ENCODE measurements at regions not wholly inside any gene's neighbourhood (a gene's known extent, or its start where the extent isn't known, plus 50 kb on each side); places are given as distances from the start of the nearest gene placed in this dataset.

- TF ChIP-seq, protein P1, sequence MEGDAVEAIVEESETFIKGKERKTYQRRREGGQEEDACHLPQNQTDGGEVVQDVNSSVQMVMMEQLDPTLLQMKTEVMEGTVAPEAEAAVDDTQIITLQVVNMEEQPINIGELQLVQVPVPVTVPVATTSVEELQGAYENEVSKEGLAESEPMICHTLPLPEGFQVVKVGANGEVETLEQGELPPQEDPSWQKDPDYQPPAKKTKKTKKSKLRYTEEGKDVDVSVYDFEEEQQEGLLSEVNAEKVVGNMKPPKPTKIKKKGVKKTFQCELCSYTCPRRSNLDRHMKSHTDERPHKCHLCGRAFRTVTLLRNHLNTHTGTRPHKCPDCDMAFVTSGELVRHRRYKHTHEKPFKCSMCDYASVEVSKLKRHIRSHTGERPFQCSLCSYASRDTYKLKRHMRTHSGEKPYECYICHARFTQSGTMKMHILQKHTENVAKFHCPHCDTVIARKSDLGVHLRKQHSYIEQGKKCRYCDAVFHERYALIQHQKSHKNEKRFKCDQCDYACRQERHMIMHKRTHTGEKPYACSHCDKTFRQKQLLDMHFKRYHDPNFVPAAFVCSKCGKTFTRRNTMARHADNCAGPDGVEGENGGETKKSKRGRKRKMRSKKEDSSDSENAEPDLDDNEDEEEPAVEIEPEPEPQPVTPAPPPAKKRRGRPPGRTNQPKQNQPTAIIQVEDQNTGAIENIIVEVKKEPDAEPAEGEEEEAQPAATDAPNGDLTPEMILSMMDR (IDR thresholded peaks at IDR 0.05), result no peak
- no peak for TF ChIP-seq POLR2AphosphoS5 (IDR thresholded peaks at IDR 0.05)
Observed at GRCh38 chr3:75235631-75236030, 428.5 kb upstream of the FRG2C start.

All from prostate gland (tissue), 2 donors.